GM23338 (cell line): ENCODE measurements at regions not wholly inside any gene's neighbourhood (a gene's known extent, or its start where the extent isn't known, plus 50 kb on each side); places are given as distances from the start of the nearest gene placed in this dataset.

ENCODE experiments used
- CREB1 ChIP-seq: fragments of 250-450 bp; sonication (Bioruptor Pico); IDR thresholded peaks from 2 replicates; pipeline ENCODE4 v1.5.0; 2020; ENCODE audit warnings: low read depth, mild to moderate bottlenecking, moderate library complexity
- EZH2 ChIP-seq: fragments of 200-600 bp; sonication (generic); IDR thresholded peaks from one replicate; pipeline ENCODE4 v1.8.0; 2017; ENCODE audit warnings: antibody characterized with exemption, mild to moderate bottlenecking, low read depth; ENCODE audit not compliant: unreplicated experiment
- EZH2phosphoT487 ChIP-seq: fragments of 200-600 bp; sonication (generic); IDR thresholded peaks from one replicate; pipeline ENCODE4 v1.8.1; 2018; ENCODE audit warnings: antibody characterized with exemption; ENCODE audit not compliant: unreplicated experiment
- POLR2AphosphoS5 ChIP-seq: IDR thresholded peaks from 2 replicates; pipeline ENCODE4 v1.6.1; 2016; ENCODE audit warnings: antibody characterized with exemption, low read depth
- ZNF331 ChIP-seq: fragments of 250-450 bp; sonication (Bioruptor Pico); IDR thresholded peaks from 2 replicates; pipeline ENCODE4 v1.5.0; 2020; ENCODE audit warnings: low read depth, mild to moderate bottlenecking, moderate library complexity
- TF ChIP-seq, protein P1 (sequence below), 2 experiments: fragments of 200-600 bp in 1 of 2; sonication (generic) in 1 of 2; conservative IDR thresholded peaks; 2 replicates each; pipeline versions ENCODE4 v1.5.1 to v1.6.1; 2016 to 2017; ENCODE audit warnings: antibody characterized with exemption in 2 of 2, low read depth in 2 of 2, mild to moderate bottlenecking in 2 of 2, moderate library complexity in 1 of 2
- TF ChIP-seq, protein P2 (sequence below): IDR thresholded peaks from one replicate; pipeline ENCODE4 v1.6.1; 2018; ENCODE audit warnings: antibody characterized with exemption; ENCODE audit not compliant: unreplicated experiment

DNA sequence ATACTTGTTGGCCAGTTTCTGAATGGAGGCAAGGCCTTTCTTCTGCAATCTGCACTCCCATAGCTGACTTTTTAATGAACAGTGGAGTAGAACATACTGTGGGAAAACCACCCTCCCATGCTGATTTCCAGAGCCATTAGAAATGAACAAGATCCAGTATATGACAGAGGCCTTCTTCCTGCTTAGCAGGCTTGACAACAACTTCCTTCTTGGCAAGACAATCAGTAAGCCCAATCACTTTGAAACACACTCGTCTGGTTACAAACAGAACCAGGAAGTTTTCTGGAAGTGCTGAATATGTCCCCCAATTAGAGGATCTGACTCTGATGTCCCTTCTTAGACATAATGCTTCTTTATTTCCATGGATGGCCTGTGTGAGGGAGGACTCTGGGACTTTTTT lies 103.4 kb downstream of the SAMD9 start:
- TF ChIP-seq, protein P1, sequence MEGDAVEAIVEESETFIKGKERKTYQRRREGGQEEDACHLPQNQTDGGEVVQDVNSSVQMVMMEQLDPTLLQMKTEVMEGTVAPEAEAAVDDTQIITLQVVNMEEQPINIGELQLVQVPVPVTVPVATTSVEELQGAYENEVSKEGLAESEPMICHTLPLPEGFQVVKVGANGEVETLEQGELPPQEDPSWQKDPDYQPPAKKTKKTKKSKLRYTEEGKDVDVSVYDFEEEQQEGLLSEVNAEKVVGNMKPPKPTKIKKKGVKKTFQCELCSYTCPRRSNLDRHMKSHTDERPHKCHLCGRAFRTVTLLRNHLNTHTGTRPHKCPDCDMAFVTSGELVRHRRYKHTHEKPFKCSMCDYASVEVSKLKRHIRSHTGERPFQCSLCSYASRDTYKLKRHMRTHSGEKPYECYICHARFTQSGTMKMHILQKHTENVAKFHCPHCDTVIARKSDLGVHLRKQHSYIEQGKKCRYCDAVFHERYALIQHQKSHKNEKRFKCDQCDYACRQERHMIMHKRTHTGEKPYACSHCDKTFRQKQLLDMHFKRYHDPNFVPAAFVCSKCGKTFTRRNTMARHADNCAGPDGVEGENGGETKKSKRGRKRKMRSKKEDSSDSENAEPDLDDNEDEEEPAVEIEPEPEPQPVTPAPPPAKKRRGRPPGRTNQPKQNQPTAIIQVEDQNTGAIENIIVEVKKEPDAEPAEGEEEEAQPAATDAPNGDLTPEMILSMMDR (conservative IDR thresholded peaks at IDR 0.05; ENCODE audit: low read depth in 2 of 2): no peak
- TF ChIP-seq ZNF331 (CRISPR knock-in tag): no peak
- TF ChIP-seq, protein P2, sequence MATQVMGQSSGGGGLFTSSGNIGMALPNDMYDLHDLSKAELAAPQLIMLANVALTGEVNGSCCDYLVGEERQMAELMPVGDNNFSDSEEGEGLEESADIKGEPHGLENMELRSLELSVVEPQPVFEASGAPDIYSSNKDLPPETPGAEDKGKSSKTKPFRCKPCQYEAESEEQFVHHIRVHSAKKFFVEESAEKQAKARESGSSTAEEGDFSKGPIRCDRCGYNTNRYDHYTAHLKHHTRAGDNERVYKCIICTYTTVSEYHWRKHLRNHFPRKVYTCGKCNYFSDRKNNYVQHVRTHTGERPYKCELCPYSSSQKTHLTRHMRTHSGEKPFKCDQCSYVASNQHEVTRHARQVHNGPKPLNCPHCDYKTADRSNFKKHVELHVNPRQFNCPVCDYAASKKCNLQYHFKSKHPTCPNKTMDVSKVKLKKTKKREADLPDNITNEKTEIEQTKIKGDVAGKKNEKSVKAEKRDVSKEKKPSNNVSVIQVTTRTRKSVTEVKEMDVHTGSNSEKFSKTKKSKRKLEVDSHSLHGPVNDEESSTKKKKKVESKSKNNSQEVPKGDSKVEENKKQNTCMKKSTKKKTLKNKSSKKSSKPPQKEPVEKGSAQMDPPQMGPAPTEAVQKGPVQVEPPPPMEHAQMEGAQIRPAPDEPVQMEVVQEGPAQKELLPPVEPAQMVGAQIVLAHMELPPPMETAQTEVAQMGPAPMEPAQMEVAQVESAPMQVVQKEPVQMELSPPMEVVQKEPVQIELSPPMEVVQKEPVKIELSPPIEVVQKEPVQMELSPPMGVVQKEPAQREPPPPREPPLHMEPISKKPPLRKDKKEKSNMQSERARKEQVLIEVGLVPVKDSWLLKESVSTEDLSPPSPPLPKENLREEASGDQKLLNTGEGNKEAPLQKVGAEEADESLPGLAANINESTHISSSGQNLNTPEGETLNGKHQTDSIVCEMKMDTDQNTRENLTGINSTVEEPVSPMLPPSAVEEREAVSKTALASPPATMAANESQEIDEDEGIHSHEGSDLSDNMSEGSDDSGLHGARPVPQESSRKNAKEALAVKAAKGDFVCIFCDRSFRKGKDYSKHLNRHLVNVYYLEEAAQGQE: no peak
- TF ChIP-seq POLR2AphosphoS5: no peak
- TF ChIP-seq CREB1: no peak
- TF ChIP-seq EZH2phosphoT487: no peak
- no peak for TF ChIP-seq EZH2
